Neural cell (in vitro differentiated cells): ENCODE measurements at regions not wholly inside any gene's neighbourhood (a gene's known extent, or its start where the extent isn't known, plus 50 kb on each side); places are given as distances from the start of the nearest gene placed in this dataset.

ENCODE experiments used
- H2AFZ ChIP-seq: fragments of 200-600, 300-800 bp; sonication (generic), shearing (Covaris generic); 2 replicates; pipeline ENCODE4 v1.6.0; 2014; ENCODE audit warnings: low read depth, mild to moderate bottlenecking, antibody characterized with exemption, low read length, moderate library complexity
- H3F3A ChIP-seq: fragments of 200-600 bp; shearing (Covaris generic); 2 replicates; pipeline ENCODE4 v1.6.1; 2016; ENCODE audit warnings: mild to moderate bottlenecking, moderate library complexity, mixed read lengths, antibody characterized with exemption, low read length; ENCODE audit not compliant: insufficient read depth, poor library complexity, severe bottlenecking
- H3K27ac ChIP-seq: fragments of 200-600, 300-800 bp; sonication (generic), shearing (Covaris generic); 2 replicates; pipeline ENCODE4 v1.5.1; 2014; ENCODE audit warnings: mild to moderate bottlenecking, low read length, moderate library complexity
- H3K27me3 ChIP-seq: fragments of 300-800, 200-600 bp; sonication (generic), shearing (Covaris generic); 2 replicates; pipeline ENCODE4 v1.6.0; 2014; ENCODE audit warnings: mild to moderate bottlenecking, low read depth, low read length, moderate library complexity; ENCODE audit not compliant: insufficient read depth
- H3K36me3 ChIP-seq: fragments of 300-800, 200-600 bp; sonication (generic), shearing (Covaris generic); 2 replicates; pipeline ENCODE4 v1.5.1; 2014; ENCODE audit warnings: mild to moderate bottlenecking, antibody characterized with exemption, low read length, moderate library complexity; ENCODE audit not compliant: insufficient read depth
- H3K4me2 ChIP-seq: fragments of 300-800, 200-600 bp; sonication (generic), shearing (Covaris generic); 2 replicates; pipeline ENCODE4 v1.6.0; 2014; ENCODE audit warnings: mild to moderate bottlenecking, low read length
- H3K4me3 ChIP-seq: fragments of 300-800, 200-600 bp; sonication (generic), shearing (Covaris generic); 2 replicates; pipeline ENCODE4 v1.5.1; 2014; ENCODE audit warnings: mild to moderate bottlenecking, low read length, moderate library complexity
- H3K79me2 ChIP-seq: fragments of 200-600 bp; shearing (Covaris generic); replicated peaks from 2 replicates; pipeline ENCODE4 v1.6.0; 2014; ENCODE audit warnings: mild to moderate bottlenecking, low read length, moderate library complexity; ENCODE audit not compliant: insufficient read depth
- H3K9ac ChIP-seq: fragments of 300-800, 200-600 bp; sonication (generic), shearing (Covaris generic); 2 replicates; pipeline ENCODE4 v1.6.1; 2016; ENCODE audit warnings: mild to moderate bottlenecking, low read length, mixed read lengths
- H3K9me2 ChIP-seq: fragments of 200-600 bp; shearing (Covaris generic); 2 replicates; pipeline ENCODE4 v1.6.1; 2016; ENCODE audit warnings: mild to moderate bottlenecking, low read length, mixed read lengths; ENCODE audit not compliant: insufficient read depth
- H3K9me3 ChIP-seq: fragments of 200-600, 300-800 bp; sonication (generic), shearing (Covaris generic); 2 replicates; pipeline ENCODE4 v1.6.1; 2016; ENCODE audit warnings: mild to moderate bottlenecking, mixed run types, low read length, moderate library complexity, mixed read lengths
- H4K20me1 ChIP-seq: fragments of 200-600 bp; shearing (Covaris generic); 2 replicates; pipeline ENCODE4 v1.6.1; 2016; ENCODE audit warnings: mild to moderate bottlenecking, mixed run types; ENCODE audit not compliant: insufficient read depth
- EP300 ChIP-seq: fragments of 450-650 bp; conservative IDR thresholded peaks from 2 replicates; pipeline ENCODE4 v1.6.1; 2014; ENCODE audit warnings: antibody characterized with exemption, mild to moderate bottlenecking, moderate library complexity; ENCODE audit not compliant: poor library complexity, severe bottlenecking
- EZH2 ChIP-seq: fragments of 200-600, 300-800 bp; shearing (Covaris generic), sonication (generic); IDR thresholded peaks from 2 replicates; pipeline ENCODE4 v1.6.1; 2014; ENCODE audit warnings: antibody characterized with exemption, low read length, borderline replicate concordance, mild to moderate bottlenecking; ENCODE audit not compliant: insufficient read depth, poor library complexity, severe bottlenecking
- MXI1 ChIP-seq: fragments of 450-650 bp; conservative IDR thresholded peaks from 2 replicates; pipeline ENCODE4 v1.6.1; 2014; ENCODE audit warnings: antibody characterized with exemption, mild to moderate bottlenecking; ENCODE audit not compliant: poor library complexity, severe bottlenecking
- POLR2AphosphoS5 ChIP-seq: IDR thresholded peaks from 2 replicates; pipeline ENCODE4 v1.6.1; 2012
- RAD21 ChIP-seq: fragments of 450-650 bp; conservative IDR thresholded peaks from 2 replicates; pipeline ENCODE4 v1.6.1; 2014; ENCODE audit warnings: antibody characterized with exemption, mild to moderate bottlenecking, moderate library complexity
- REST ChIP-seq: IDR thresholded peaks from 2 replicates; pipeline ENCODE4 v1.6.1; 2012; ENCODE audit warnings: borderline replicate concordance
- SMC3 ChIP-seq: fragments of 450-650 bp; conservative IDR thresholded peaks from 2 replicates; pipeline ENCODE4 v1.6.1; 2014; ENCODE audit warnings: antibody characterized with exemption, mild to moderate bottlenecking, moderate library complexity; ENCODE audit not compliant: poor library complexity
- TAF1 ChIP-seq: IDR thresholded peaks from 2 replicates; pipeline ENCODE4 v1.6.1; 2012; ENCODE audit warnings: low read depth
- TF ChIP-seq, protein P1 (sequence below): fragments of 450-650 bp; IDR thresholded peaks from 2 replicates; pipeline ENCODE4 v1.5.1; 2014; ENCODE audit warnings: antibody characterized with exemption, mild to moderate bottlenecking, moderate library complexity; ENCODE audit not compliant: poor library complexity, severe bottlenecking

DNA sequence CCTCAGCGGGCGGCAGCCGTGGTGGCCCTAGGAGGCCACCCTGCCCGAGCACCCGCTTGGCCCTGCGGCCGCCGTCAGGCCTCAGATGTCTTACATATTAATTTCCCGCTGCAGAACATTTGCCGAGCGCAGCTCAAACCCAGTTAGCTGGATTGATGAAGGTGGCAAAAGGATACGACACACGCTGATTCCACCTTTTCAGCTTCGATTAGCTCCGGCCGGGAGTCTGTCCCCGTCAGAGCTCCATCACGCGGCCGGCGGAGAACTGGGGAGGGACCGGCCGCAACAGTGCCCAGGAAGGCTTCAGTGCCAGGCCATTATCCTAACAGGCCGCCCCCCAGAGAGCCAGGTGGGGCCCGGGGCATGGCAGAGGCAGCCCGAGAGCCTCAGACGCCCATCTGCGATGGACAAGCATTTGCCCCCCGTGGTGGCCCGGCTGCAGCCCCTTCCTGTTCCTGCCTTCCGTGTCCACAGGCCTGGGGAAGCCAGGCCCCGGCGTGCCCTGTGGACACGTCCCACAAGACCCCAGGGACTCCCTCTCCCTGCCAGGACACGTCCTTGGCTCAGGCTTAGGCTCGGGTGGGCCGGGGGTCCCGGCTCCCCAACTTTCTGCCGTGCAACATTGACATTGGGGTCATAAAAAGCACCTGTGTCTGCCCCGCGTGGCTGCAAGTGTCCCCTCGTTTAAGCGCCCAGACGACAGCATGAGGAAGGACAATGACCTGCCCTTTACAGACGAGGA, 133.8 kb upstream of the NKX1-1 start:
- Histone ChIP-seq H3K4me3 (no peak overlapping the region), H3K27me3 (no peaks in the 10 kb centered on the region), H3K9ac (no peak overlapping the region), H3K9me2 (no peaks in the 10 kb centered on the region), H2AFZ (no peak overlapping the region), H3K27ac (no peak overlapping the region), H3F3A (no peaks in the 10 kb centered on the region), H3K36me3 (no peaks in the 10 kb centered on the region), H3K79me2 (no peaks in the 10 kb centered on the region), H3K9me3 (no peaks in the 10 kb centered on the region), H4K20me1 (no peaks in the 10 kb centered on the region), H3K4me2 (no peak overlapping the region)
- no peak for TF ChIP-seq EZH2
- no peak for TF ChIP-seq POLR2AphosphoS5
- no peak for TF ChIP-seq RAD21
- TF ChIP-seq, protein P1, sequence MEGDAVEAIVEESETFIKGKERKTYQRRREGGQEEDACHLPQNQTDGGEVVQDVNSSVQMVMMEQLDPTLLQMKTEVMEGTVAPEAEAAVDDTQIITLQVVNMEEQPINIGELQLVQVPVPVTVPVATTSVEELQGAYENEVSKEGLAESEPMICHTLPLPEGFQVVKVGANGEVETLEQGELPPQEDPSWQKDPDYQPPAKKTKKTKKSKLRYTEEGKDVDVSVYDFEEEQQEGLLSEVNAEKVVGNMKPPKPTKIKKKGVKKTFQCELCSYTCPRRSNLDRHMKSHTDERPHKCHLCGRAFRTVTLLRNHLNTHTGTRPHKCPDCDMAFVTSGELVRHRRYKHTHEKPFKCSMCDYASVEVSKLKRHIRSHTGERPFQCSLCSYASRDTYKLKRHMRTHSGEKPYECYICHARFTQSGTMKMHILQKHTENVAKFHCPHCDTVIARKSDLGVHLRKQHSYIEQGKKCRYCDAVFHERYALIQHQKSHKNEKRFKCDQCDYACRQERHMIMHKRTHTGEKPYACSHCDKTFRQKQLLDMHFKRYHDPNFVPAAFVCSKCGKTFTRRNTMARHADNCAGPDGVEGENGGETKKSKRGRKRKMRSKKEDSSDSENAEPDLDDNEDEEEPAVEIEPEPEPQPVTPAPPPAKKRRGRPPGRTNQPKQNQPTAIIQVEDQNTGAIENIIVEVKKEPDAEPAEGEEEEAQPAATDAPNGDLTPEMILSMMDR, result no peak
- TF ChIP-seq REST, result no peak
- TF ChIP-seq SMC3, result no peak
- no peak for TF ChIP-seq MXI1
- TF ChIP-seq TAF1, result no peak
- no peak for TF ChIP-seq EP300

- Histone ChIP-seq H3K36me3 (no peaks in the 10 kb centered on the region), H3K27ac (no peak overlapping the region), H3K9me3 (no peaks in the 10 kb centered on the region), H3K9me2 (no peaks in the 10 kb centered on the region), H3K4me2 (no peak overlapping the region), H4K20me1 (no peaks in the 10 kb centered on the region), H3K79me2 (no peaks in the 10 kb centered on the region), H3K4me3 (no peak overlapping the region), H2AFZ (no peak overlapping the region), H3K27me3 (no peaks in the 10 kb centered on the region), H3K9ac (no peak overlapping the region), H3F3A (no peaks in the 10 kb centered on the region)
- no peak for TF ChIP-seq POLR2AphosphoS5
Observed at GRCh38 chr4:1538941-1539772, 132.9 kb upstream of the NKX1-1 start.
